ENCODE measurements at regions not wholly inside any gene's neighbourhood (a gene's known extent, or its start where the extent isn't known, plus 50 kb on each side); places are given as distances from the start of the nearest gene placed in this dataset.

- no peak for TF ChIP-seq CTCF (IDR thresholded peaks at IDR 0.05; ENCODE audit: unreplicated experiment)
- no peak for DNase-seq (ENCODE audit: unreplicated experiment)
- ChIA-PET CTCF (no interaction called here), POLR2A (no interaction called here)
- intact Hi-C loops (cut with micrococcal nuclease) = no loop called here
- BruUV-seq (replicated peaks) = no TSS peak
- H3K27ac Mint-ChIP-seq (ENCODE audit: low read depth, unreplicated experiment) = no peak overlapping the region
- no peaks in the 10 kb centered on the region for H3K9me3 Mint-ChIP-seq (ENCODE audit: unreplicated experiment)
- H3K27me3 Mint-ChIP-seq (ENCODE audit: insufficient read depth, unreplicated experiment) = peaks cover 13% of the 10 kb centered on the region
- no peak overlapping the region for H3K4me3 Mint-ChIP-seq (ENCODE audit: unreplicated experiment)
- H3K36me3 Mint-ChIP-seq (ENCODE audit: insufficient read depth, unreplicated experiment) = no peaks in the 10 kb centered on the region
- no peaks in the 10 kb centered on the region for H3K4me1 Mint-ChIP-seq (ENCODE audit: insufficient read depth, unreplicated experiment)
Observed at GRCh38 chr14:75361041-75361440, 66.8 kb upstream of the JDP2 start.

- ChIA-PET CTCF (interaction anchor here (1.0 kb wide), 1 partner anchor 14 kb away, joined by 3 read pairs; no protein-coding TSS in a partner anchor), POLR2A (interaction anchor here (0.6 kb wide), 1 partner anchor 190 kb away, joined by 3 read pairs; no protein-coding TSS in a partner anchor)
- peak; percentile 8 for DNase-seq (ENCODE audit: unreplicated experiment)
- peaks cover 13% of the 10 kb centered on the region for H3K27me3 Mint-ChIP-seq (ENCODE audit: insufficient read depth, unreplicated experiment)
- no peak overlapping the region for H3K4me3 Mint-ChIP-seq (ENCODE audit: unreplicated experiment)
- no peaks in the 10 kb centered on the region for H3K9me3 Mint-ChIP-seq (ENCODE audit: unreplicated experiment)
- no TSS peak for BruUV-seq (replicated peaks)
- H3K4me1 Mint-ChIP-seq (ENCODE audit: insufficient read depth, unreplicated experiment) = no peaks in the 10 kb centered on the region
- no peak overlapping the region for H3K27ac Mint-ChIP-seq (ENCODE audit: low read depth, unreplicated experiment)
- TF ChIP-seq CTCF (IDR thresholded peaks at IDR 0.05; ENCODE audit: unreplicated experiment) = no peak
- no peaks in the 10 kb centered on the region for H3K36me3 Mint-ChIP-seq (ENCODE audit: insufficient read depth, unreplicated experiment)
- intact Hi-C loops (cut with micrococcal nuclease) = no loop called here
Observed at GRCh38 chr14:75361751-75362433, 65.9 kb upstream of the JDP2 start.

GRCh38 chr14:75363130-75363529 lies 64.7 kb upstream of the JDP2 start:
- no peaks in the 10 kb centered on the region for H3K9me3 Mint-ChIP-seq (ENCODE audit: unreplicated experiment)
- DNase-seq (ENCODE audit: unreplicated experiment) = no peak
- H3K4me3 Mint-ChIP-seq (ENCODE audit: unreplicated experiment) = no peak overlapping the region
- H3K27ac Mint-ChIP-seq (ENCODE audit: low read depth, unreplicated experiment) = no peak overlapping the region
- no peak for TF ChIP-seq CTCF (IDR thresholded peaks at IDR 0.05; ENCODE audit: unreplicated experiment)
- no TSS peak for BruUV-seq (replicated peaks)
- peaks cover 13% of the 10 kb centered on the region for H3K27me3 Mint-ChIP-seq (ENCODE audit: insufficient read depth, unreplicated experiment)
- ChIA-PET CTCF (interaction anchor here (0.8 kb wide), 1 partner anchor 55 kb away, joined by 4 read pairs; no protein-coding TSS in a partner anchor), POLR2A (interaction anchor here (1.4 kb wide), 1 partner anchor 66 kb away, joined by 4 read pairs; no protein-coding TSS in a partner anchor)
- intact Hi-C loops (cut with micrococcal nuclease) = no loop called here
- no peaks in the 10 kb centered on the region for H3K4me1 Mint-ChIP-seq (ENCODE audit: insufficient read depth, unreplicated experiment)
- H3K36me3 Mint-ChIP-seq (ENCODE audit: insufficient read depth, unreplicated experiment) = no peaks in the 10 kb centered on the region

GRCh38 chr14:75363570-75364227 lies 64.1 kb upstream of the JDP2 start:
- H3K27ac Mint-ChIP-seq (ENCODE audit: low read depth, unreplicated experiment) = no peak overlapping the region
- no peaks in the 10 kb centered on the region for H3K4me1 Mint-ChIP-seq (ENCODE audit: insufficient read depth, unreplicated experiment)
- no peak overlapping the region for H3K4me3 Mint-ChIP-seq (ENCODE audit: unreplicated experiment)
- DNase-seq (ENCODE audit: unreplicated experiment) = no peak
- TF ChIP-seq CTCF (IDR thresholded peaks at IDR 0.05; ENCODE audit: unreplicated experiment) = no peak
- H3K36me3 Mint-ChIP-seq (ENCODE audit: insufficient read depth, unreplicated experiment) = no peaks in the 10 kb centered on the region
- POLR2A ChIA-PET = interaction anchor here (1.4 kb wide), 1 partner anchor 66 kb away, joined by 4 read pairs; no protein-coding TSS in a partner anchor
- no peaks in the 10 kb centered on the region for H3K9me3 Mint-ChIP-seq (ENCODE audit: unreplicated experiment)
- intact Hi-C loops (cut with micrococcal nuclease) = no loop called here
- BruUV-seq (replicated peaks) = no TSS peak
- CTCF ChIA-PET = interaction anchor here (0.8 kb wide), 1 partner anchor 56 kb away, joined by 4 read pairs; no protein-coding TSS in a partner anchor
- peaks cover 13% of the 10 kb centered on the region for H3K27me3 Mint-ChIP-seq (ENCODE audit: insufficient read depth, unreplicated experiment)
